ENCODE measurements at regions not wholly inside any gene's neighbourhood (a gene's known extent, or its start where the extent isn't known, plus 50 kb on each side); places are given as distances from the start of the nearest gene placed in this dataset.
A peak's percentile ranks its signal among the peaks of the same experiment; 100 is the strongest.
"Not testable (repeated sequence)": the region's sequence is repeated elsewhere in the genome, so short reads cannot be mapped to it uniquely, and the experiment has no call there.

GRCh38 chr10:35817109-35817508, 175.0 kb upstream of the FZD8 start:
- not testable (repeated sequence) for DNase-seq

GRCh38 chr10:35813219-35813618, 171.1 kb upstream of the FZD8 start:
- DNase-seq: no peak

- no peak for DNase-seq
Observed at GRCh38 chr10:35808344-35808743, 166.2 kb upstream of the FZD8 start.

- no peak for DNase-seq
Observed at GRCh38 chr10:35803046-35803445, 160.9 kb upstream of the FZD8 start.

GRCh38 chr10:35797187-35797586, 155.1 kb upstream of the FZD8 start:
- no peak for DNase-seq

- no peak for DNase-seq
Observed at GRCh38 chr10:35795131-35795824, 153.2 kb upstream of the FZD8 start.

GRCh38 chr10:35794703-35795102, 152.6 kb upstream of the FZD8 start:
- DNase-seq: no peak

- no peak for DNase-seq
Observed at GRCh38 chr10:35792291-35792690, 150.2 kb upstream of the FZD8 start.

- no peak for DNase-seq
Observed at GRCh38 chr10:35789996-35790395, 147.9 kb upstream of the FZD8 start.

GRCh38 chr10:35784751-35785150, 142.7 kb upstream of the FZD8 start:
- no peak for DNase-seq

GRCh38 chr10:35783305-35783838, 141.3 kb upstream of the FZD8 start:
- DNase-seq: no peak

- peak; percentile 10 for DNase-seq
Observed at GRCh38 chr10:35781643-35782035, 139.5 kb upstream of the FZD8 start.

GRCh38 chr10:35780970-35781642, 139.0 kb upstream of the FZD8 start:
- no peak for DNase-seq

- DNase-seq: no peak
Observed at GRCh38 chr10:35778306-35778705, 136.2 kb upstream of the FZD8 start.

- not testable (repeated sequence) for DNase-seq
Observed at GRCh38 chr10:35776557-35776956, 134.5 kb upstream of the FZD8 start.

- no peak for DNase-seq
Observed at GRCh38 chr10:35774109-35774508, 132.0 kb upstream of the FZD8 start.

- DNase-seq: no peak
Observed at GRCh38 chr10:35770817-35771355, 128.8 kb upstream of the FZD8 start.

GRCh38 chr10:35769795-35770194, 127.7 kb upstream of the FZD8 start:
- DNase-seq: no peak

- no peak for DNase-seq
Observed at GRCh38 chr10:35768731-35769130, 126.6 kb upstream of the FZD8 start.

GRCh38 chr10:35768011-35768410, 125.9 kb upstream of the FZD8 start:
- no peak for DNase-seq

GRCh38 chr10:35765996-35766395, 123.9 kb upstream of the FZD8 start:
- DNase-seq: no peak

GRCh38 chr10:35765066-35765527, 123.0 kb upstream of the FZD8 start:
- no peak for DNase-seq

- no peak for DNase-seq
Observed at GRCh38 chr10:35762311-35763030, 120.4 kb upstream of the FZD8 start.

Data from RPMI8226 (cell line).